Caco-2 (cell line): ENCODE measurements at regions not wholly inside any gene's neighbourhood (a gene's known extent, or its start where the extent isn't known, plus 50 kb on each side); places are given as distances from the start of the nearest gene placed in this dataset.
A peak's percentile ranks its signal among the peaks of the same experiment; 100 is the strongest.

Experiments
- BruUV-seq: library from RNA; stranded (reverse); fragments of 400-500 nt; replicated peaks from 2 replicates; lab custom pipeline; 2021; lab: Mats Ljungman, UMichigan
- CTCF ChIA-PET: fragments of 300-600 bp; sonication (Branson Sonifier 250); formaldehyde crosslinking; loops from one replicate; lab custom pipeline; 2022; ENCODE audit warnings: antibody characterized with exemption; lab: Charles Lee
- POLR2A ChIA-PET: fragments of 300-600 bp; sonication (Branson Sonifier 250); formaldehyde crosslinking; loops from one replicate; lab custom pipeline; 2022; ENCODE audit warnings: antibody characterized with exemption; lab: Charles Lee
- DNase-seq, 2 experiments: peaks; one replicate each; pipeline versions ENCODE4 v3.0.0 to v3.0.0-alpha.2; 2020 to 2022
- H3K27me3 ChIP-seq: replicated peaks from 2 replicates; pipeline ENCODE4 v1.6.0; 2011; ENCODE audit warnings: low read length; ENCODE audit not compliant: control insufficient read depth, insufficient read depth
- H3K36me3 ChIP-seq: 2 replicates; pipeline ENCODE4 v1.5.1; 2011; ENCODE audit warnings: low read length; ENCODE audit not compliant: control insufficient read depth, insufficient read depth
- H3K4me1 ChIP-seq: fragments of 250-450 bp; sonication (Bioruptor Pico); 2 replicates; pipeline ENCODE4 v1.5.1; 2020; ENCODE audit warnings: mild to moderate bottlenecking
- H3K4me3 ChIP-seq: 2 replicates; pipeline ENCODE4 v1.5.1; 2011; ENCODE audit warnings: low read depth, mild to moderate bottlenecking, control low read depth, low read length
- H3K9me3 ChIP-seq: fragments of 250-450 bp; sonication (Bioruptor Pico); 2 replicates; pipeline ENCODE4 v1.5.1; 2020; ENCODE audit warnings: mild to moderate bottlenecking, moderate library complexity
- H3K27ac Mint-ChIP-seq: one replicate; pipeline ENCODE4 v1.8.0; 2022; ENCODE audit warnings: mixed read lengths; ENCODE audit not compliant: unreplicated experiment
- H3K27me3 Mint-ChIP-seq: one replicate; pipeline ENCODE4 v1.8.0; 2022; ENCODE audit warnings: mixed read lengths; ENCODE audit not compliant: insufficient read depth, unreplicated experiment
- H3K36me3 Mint-ChIP-seq: one replicate; pipeline ENCODE4 v1.8.0; 2022; ENCODE audit warnings: mild to moderate bottlenecking, mixed read lengths; ENCODE audit not compliant: insufficient read depth, unreplicated experiment
- H3K4me1 Mint-ChIP-seq: one replicate; pipeline ENCODE4 v1.8.0; 2022; ENCODE audit warnings: low read depth, mixed read lengths; ENCODE audit not compliant: unreplicated experiment
- H3K4me3 Mint-ChIP-seq: one replicate; pipeline ENCODE4 v1.8.0; 2022; ENCODE audit warnings: mild to moderate bottlenecking, moderate library complexity, mixed read lengths; ENCODE audit not compliant: unreplicated experiment
- H3K9me3 Mint-ChIP-seq: one replicate; pipeline ENCODE4 v1.8.0; 2022; ENCODE audit warnings: mixed read lengths; ENCODE audit not compliant: unreplicated experiment
- CTCF ChIP-seq, 2 experiments: fragments of 200-600 bp in 1 of 2; IDR thresholded peaks; 1 replicate in 1 of 2; 2 replicates in 1 of 2; pipeline versions ENCODE4 v1.5.1 to v1.8.0; 2011 to 2022; ENCODE audit warnings: antibody characterized with exemption in 1 of 2, control low read depth in 1 of 2, inconsistent platforms in 1 of 2, low read depth in 1 of 2, low read length in 1 of 2, mild to moderate bottlenecking in 1 of 2, moderate library complexity in 1 of 2; ENCODE audit not compliant: insufficient read depth in 1 of 2, severe bottlenecking in 1 of 2, unreplicated experiment in 1 of 2
- intact Hi-C: fragments of 100-400 bp; cut with micrococcal nuclease; formaldehyde crosslinking; loops from one replicate; pipeline ENCODE4 v1.10.0; 2022; ENCODE audit not compliant: unreplicated experiment

GRCh38 chr2:30046396-30046795 lies 100.4 kb upstream of the YPEL5 start:
- Mint-ChIP-seq H3K9me3 (no peaks in the 10 kb centered on the region), H3K27me3 (peaks cover 44% of the 10 kb centered on the region), H3K36me3 (no peaks in the 10 kb centered on the region), H3K4me3 (no peak overlapping the region), H3K4me1 (no peaks in the 10 kb centered on the region), H3K27ac (no peak overlapping the region)
- POLR2A ChIA-PET: no interaction called here
- no peaks in the 10 kb centered on the region for H3K4me1 ChIP-seq
- no peak for TF ChIP-seq CTCF (IDR thresholded peaks at IDR 0.05; ENCODE audit: insufficient read depth in 1 of 2, low read depth in 1 of 2, low read length in 1 of 2, severe bottlenecking in 1 of 2, unreplicated experiment in 1 of 2)
- no peak overlapping the region for H3K4me3 ChIP-seq
- H3K27me3 ChIP-seq: peaks cover 2% of the 10 kb centered on the region
- CTCF ChIA-PET: no interaction called here
- no peaks in the 10 kb centered on the region for H3K9me3 ChIP-seq
- no peak for DNase-seq
- no TSS peak for BruUV-seq
- intact Hi-C loops: no loop called here
- H3K36me3 ChIP-seq: no peaks in the 10 kb centered on the region

- Histone ChIP-seq H3K4me1 (no peaks in the 10 kb centered on the region), H3K36me3 (no peaks in the 10 kb centered on the region), H3K4me3 (no peak overlapping the region), H3K9me3 (no peaks in the 10 kb centered on the region), H3K27me3 (peaks cover 2% of the 10 kb centered on the region)
- Mint-ChIP-seq H3K27me3 (peaks cover 43% of the 10 kb centered on the region), H3K9me3 (no peaks in the 10 kb centered on the region), H3K4me1 (no peaks in the 10 kb centered on the region), H3K4me3 (no peak overlapping the region), H3K36me3 (no peaks in the 10 kb centered on the region), H3K27ac (no peak overlapping the region)
- CTCF ChIA-PET: no interaction called here
- DNase-seq: no peak
- POLR2A ChIA-PET: no interaction called here
- TF ChIP-seq CTCF (IDR thresholded peaks at IDR 0.05; ENCODE audit: insufficient read depth in 1 of 2, low read depth in 1 of 2, low read length in 1 of 2, severe bottlenecking in 1 of 2, unreplicated experiment in 1 of 2): no peak
- BruUV-seq: no TSS peak
- intact Hi-C loops: no loop called here
Observed at GRCh38 chr2:30046979-30047378, 99.8 kb upstream of the YPEL5 start.

- Histone ChIP-seq H3K9me3 (no peaks in the 10 kb centered on the region), H3K27me3 (peaks cover 2% of the 10 kb centered on the region), H3K36me3 (no peaks in the 10 kb centered on the region), H3K4me1 (no peaks in the 10 kb centered on the region), H3K4me3 (no peak overlapping the region)
- peak in 1 of 2 experiments; percentile 43 for DNase-seq
- H3K27me3 Mint-ChIP-seq: peaks cover 44% of the 10 kb centered on the region
- intact Hi-C loops: no loop called here
- H3K36me3 Mint-ChIP-seq: no peaks in the 10 kb centered on the region
- no peak overlapping the region for H3K4me3 Mint-ChIP-seq
- POLR2A ChIA-PET: no interaction called here
- CTCF ChIA-PET: no interaction called here
- TF ChIP-seq CTCF (IDR thresholded peaks at IDR 0.05; ENCODE audit: insufficient read depth in 1 of 2, low read depth in 1 of 2, low read length in 1 of 2, severe bottlenecking in 1 of 2, unreplicated experiment in 1 of 2): no peak
- no peaks in the 10 kb centered on the region for H3K9me3 Mint-ChIP-seq
- H3K27ac Mint-ChIP-seq: no peak overlapping the region
- no TSS peak for BruUV-seq
- no peaks in the 10 kb centered on the region for H3K4me1 Mint-ChIP-seq
Observed at GRCh38 chr2:30048636-30049175, 98.1 kb upstream of the YPEL5 start.
